ENCODE measurements at regions not wholly inside any gene's neighbourhood (a gene's known extent, or its start where the extent isn't known, plus 50 kb on each side); places are given as distances from the start of the nearest gene placed in this dataset.
"Not testable (repeated sequence)": the region's sequence is repeated elsewhere in the genome, so short reads cannot be mapped to it uniquely, and the experiment has no call there.

DNA sequence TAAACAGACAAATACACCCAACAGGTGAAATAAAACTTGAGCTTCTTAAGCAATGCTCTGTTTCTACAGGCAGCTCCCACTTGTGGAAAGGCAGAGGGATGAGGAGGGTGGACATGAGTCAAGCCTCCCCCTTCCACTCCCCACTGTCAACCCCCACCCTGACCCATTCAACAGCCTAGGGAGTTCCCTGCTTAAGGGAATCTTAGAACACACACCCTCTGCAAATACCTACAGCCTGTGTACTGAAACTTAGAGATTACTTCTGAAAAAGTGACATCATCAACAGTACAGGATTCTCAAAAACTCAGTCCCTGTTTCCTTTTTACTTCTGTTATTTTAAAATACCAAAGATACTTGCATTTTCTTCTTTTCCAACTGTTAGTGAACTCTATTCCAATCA is 345.4 kb downstream of the SOX9 start:
- Histone ChIP-seq H3K4me1 (ENCODE audit: control insufficient read depth, insufficient read depth, low read length) (peaks cover 7% of the 10 kb centered on the region), H3K4me3 (ENCODE audit: low read length) (no peak overlapping the region), H3K27me3 (ENCODE audit: control insufficient read depth, insufficient read depth, low read length) (no peaks in the 10 kb centered on the region), H3K27ac (ENCODE audit: low read length) (no peak overlapping the region), H3K36me3 (ENCODE audit: control insufficient read depth, insufficient read depth, low read length) (no peaks in the 10 kb centered on the region), H3K9me3 (ENCODE audit: control insufficient read depth, insufficient read depth, low read length) (no peaks in the 10 kb centered on the region)
- no peak for DNase-seq (ENCODE audit: low read depth, low spot score)

DNA sequence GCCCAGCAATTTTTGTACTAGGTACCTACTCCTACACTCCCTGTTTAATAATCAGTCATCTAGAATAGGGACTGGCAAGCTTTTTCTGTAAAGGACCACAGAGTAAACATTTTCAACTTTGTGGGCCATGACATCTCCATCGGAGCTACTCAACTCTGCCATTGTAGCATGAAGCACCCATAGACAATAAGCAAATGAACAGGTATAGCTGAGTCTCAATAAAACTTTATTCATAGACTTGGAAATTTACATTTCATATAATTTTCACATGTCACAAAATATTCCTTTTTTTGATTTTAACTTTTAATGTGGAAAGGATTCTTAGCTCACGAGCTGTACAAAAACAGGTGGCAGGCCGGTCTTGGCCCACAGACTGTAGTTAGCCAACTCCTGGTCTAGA is 345.8 kb downstream of the SOX9 start:
- DNase-seq (ENCODE audit: low read depth, low spot score), result no peak

DNA sequence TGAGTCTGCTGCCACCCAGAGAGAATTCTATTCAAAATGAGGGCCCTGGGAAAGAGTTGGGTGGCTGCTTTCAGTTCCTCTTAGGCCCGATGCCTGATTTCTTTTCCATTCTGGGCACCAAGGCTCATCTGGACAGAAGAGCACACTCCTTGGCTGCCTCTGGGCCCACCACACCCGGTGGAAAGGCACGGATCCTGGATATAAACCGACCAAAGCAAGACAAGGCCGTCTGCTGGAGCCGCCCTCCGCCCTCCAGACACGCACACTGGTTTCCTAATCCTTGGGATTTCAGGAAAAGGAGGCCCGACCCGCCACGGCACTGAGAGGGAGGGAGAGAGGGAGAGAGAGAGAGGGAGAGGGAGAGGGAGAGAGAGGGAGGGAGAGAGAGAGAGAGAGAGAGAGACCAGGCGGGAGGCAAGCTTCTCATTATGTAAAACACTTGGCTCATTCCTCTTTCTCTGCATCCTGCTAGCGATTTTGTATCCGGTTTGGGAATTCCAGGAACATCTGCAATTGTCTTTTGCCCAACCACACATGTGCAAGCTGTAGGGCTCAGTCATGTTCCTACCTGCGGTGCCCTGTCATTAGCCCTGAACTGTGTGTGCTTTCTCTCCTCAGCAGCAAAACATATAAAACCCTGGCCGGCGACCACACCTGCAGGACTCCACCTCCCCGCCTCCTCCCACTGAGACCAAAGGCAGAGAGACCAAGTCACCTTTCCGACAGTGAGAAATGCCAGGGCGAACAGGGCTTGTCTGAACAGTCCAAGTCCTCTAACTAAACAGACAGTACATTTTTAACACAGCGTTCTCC is 347.2 kb downstream of the SOX9 start:
- no peak for DNase-seq (ENCODE audit: low read depth, low spot score)
- Histone ChIP-seq H3K27ac (ENCODE audit: low read length) (no peak overlapping the region), H3K36me3 (ENCODE audit: control insufficient read depth, insufficient read depth, low read length) (no peaks in the 10 kb centered on the region), H3K9me3 (ENCODE audit: control insufficient read depth, insufficient read depth, low read length) (no peaks in the 10 kb centered on the region), H3K4me1 (ENCODE audit: control insufficient read depth, insufficient read depth, low read length) (peaks cover 7% of the 10 kb centered on the region), H3K27me3 (ENCODE audit: control insufficient read depth, insufficient read depth, low read length) (no peaks in the 10 kb centered on the region), H3K4me3 (ENCODE audit: low read length) (no peak overlapping the region)
- WGBS (ENCODE audit: insufficient coverage, insufficient read length), result no CpG with 5 or more reads among the region's 21 CpGs

More for the DNA sequence above, 345.8 kb downstream of the SOX9 start:
- no peak overlapping the region for H3K27ac ChIP-seq (ENCODE audit: low read length)
- WGBS (ENCODE audit: insufficient coverage, insufficient read length), result no CpG with 5 or more reads among the region's 3 CpGs
- no peaks in the 10 kb centered on the region for H3K9me3 ChIP-seq (ENCODE audit: control insufficient read depth, insufficient read depth, low read length)
- no peaks in the 10 kb centered on the region for H3K27me3 ChIP-seq (ENCODE audit: control insufficient read depth, insufficient read depth, low read length)
- H3K36me3 ChIP-seq (ENCODE audit: control insufficient read depth, insufficient read depth, low read length), result no peaks in the 10 kb centered on the region
- no peak overlapping the region for H3K4me3 ChIP-seq (ENCODE audit: low read length)
- peaks cover 7% of the 10 kb centered on the region for H3K4me1 ChIP-seq (ENCODE audit: control insufficient read depth, insufficient read depth, low read length)

DNA sequence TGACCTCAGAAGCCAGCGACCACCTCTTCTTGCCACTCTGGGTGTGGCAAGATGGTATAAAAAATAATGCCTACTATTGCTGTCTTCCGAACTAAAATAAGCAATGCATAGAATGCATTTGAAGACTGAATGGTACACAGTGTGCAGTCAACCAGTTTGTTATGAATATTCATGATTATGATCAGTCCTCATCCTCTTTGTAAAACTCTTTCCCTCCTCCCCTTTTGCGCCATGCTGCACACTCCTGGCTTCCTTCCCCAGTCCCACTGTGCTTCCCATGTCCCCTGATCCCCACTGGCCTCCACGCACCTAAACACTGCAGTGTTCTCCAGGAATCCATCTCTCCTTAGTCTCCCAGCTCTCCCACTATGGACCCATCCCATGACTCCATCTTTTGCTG is 348.0 kb downstream of the SOX9 start:
- Histone ChIP-seq H3K4me3 (ENCODE audit: low read length) (no peak overlapping the region), H3K9me3 (ENCODE audit: control insufficient read depth, insufficient read depth, low read length) (no peaks in the 10 kb centered on the region), H3K36me3 (ENCODE audit: control insufficient read depth, insufficient read depth, low read length) (no peaks in the 10 kb centered on the region), H3K27me3 (ENCODE audit: control insufficient read depth, insufficient read depth, low read length) (no peaks in the 10 kb centered on the region), H3K27ac (ENCODE audit: low read length) (no peak overlapping the region), H3K4me1 (ENCODE audit: control insufficient read depth, insufficient read depth, low read length) (peaks cover 7% of the 10 kb centered on the region)
- no CpG with 5 or more reads among the region's 4 CpGs for WGBS (ENCODE audit: insufficient coverage, insufficient read length)
- DNase-seq (ENCODE audit: low read depth, low spot score), result no peak

DNA sequence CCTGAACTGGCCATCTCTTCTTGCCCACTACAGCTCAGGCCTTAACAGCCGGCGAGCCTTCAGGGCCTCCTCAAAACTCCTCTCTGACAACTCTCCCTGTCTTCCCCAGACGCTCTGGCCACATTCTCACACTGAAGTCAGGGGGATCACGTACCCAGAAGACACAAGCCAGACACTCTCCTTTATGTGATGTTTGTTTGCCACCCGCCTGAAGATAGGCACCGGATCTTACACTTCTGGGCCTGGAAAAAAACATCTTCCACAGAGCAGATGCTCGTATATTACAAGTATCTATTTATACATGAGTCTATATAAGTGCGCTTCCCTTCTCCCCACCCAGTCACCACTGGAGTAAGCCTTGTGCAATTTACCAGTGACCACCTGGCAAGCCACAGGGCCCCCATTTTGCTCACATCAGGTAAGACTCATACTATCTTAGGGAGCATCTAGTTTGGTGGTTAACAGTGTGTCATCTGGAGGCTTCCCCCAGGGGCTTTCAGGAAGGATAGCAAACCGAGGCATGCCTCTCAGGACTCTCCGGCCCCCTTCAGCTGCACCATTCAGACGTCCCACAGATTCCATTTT is 349.4 kb downstream of the SOX9 start:
- no peaks in the 10 kb centered on the region for H3K27me3 ChIP-seq (ENCODE audit: control insufficient read depth, insufficient read depth, low read length)
- H3K4me3 ChIP-seq (ENCODE audit: low read length), result no peak overlapping the region
- H3K36me3 ChIP-seq (ENCODE audit: control insufficient read depth, insufficient read depth, low read length), result no peaks in the 10 kb centered on the region
- H3K27ac ChIP-seq (ENCODE audit: low read length), result no peak overlapping the region
- peaks cover 8% of the 10 kb centered on the region for H3K4me1 ChIP-seq (ENCODE audit: control insufficient read depth, insufficient read depth, low read length)
- no peak for DNase-seq (ENCODE audit: low read depth, low spot score)
- no CpG with 5 or more reads among the region's 11 CpGs for WGBS (ENCODE audit: insufficient coverage, insufficient read length)
- no peaks in the 10 kb centered on the region for H3K9me3 ChIP-seq (ENCODE audit: control insufficient read depth, insufficient read depth, low read length)

DNA sequence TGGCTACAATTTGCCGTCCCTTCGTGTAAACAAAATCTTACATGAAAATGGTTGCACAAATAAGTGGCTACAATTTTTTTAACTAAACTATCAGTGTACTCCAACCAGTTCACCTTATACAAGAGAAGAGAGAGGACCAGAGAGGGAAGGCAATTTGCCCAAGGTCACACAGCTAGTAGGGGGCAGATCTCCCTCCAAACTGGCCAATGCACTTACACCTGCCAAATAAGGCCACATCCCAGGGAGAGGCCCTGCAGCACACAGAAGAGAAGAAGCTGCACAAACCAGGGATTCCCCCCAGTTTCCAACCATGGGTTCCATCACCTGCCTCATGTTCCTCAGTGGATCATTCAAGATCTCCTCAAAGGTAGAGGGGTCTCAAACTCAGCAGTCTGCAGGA is 349.9 kb downstream of the SOX9 start:
- Histone ChIP-seq H3K36me3 (ENCODE audit: control insufficient read depth, insufficient read depth, low read length) (no peaks in the 10 kb centered on the region), H3K4me1 (ENCODE audit: control insufficient read depth, insufficient read depth, low read length) (peaks cover 11% of the 10 kb centered on the region), H3K9me3 (ENCODE audit: control insufficient read depth, insufficient read depth, low read length) (no peaks in the 10 kb centered on the region), H3K27ac (ENCODE audit: low read length) (no peak overlapping the region), H3K4me3 (ENCODE audit: low read length) (no peak overlapping the region), H3K27me3 (ENCODE audit: control insufficient read depth, insufficient read depth, low read length) (no peaks in the 10 kb centered on the region)
- DNase-seq (ENCODE audit: low read depth, low spot score), result no peak
- WGBS (ENCODE audit: insufficient coverage, insufficient read length), result no CpG with 5 or more reads among the region's 2 CpGs

DNA sequence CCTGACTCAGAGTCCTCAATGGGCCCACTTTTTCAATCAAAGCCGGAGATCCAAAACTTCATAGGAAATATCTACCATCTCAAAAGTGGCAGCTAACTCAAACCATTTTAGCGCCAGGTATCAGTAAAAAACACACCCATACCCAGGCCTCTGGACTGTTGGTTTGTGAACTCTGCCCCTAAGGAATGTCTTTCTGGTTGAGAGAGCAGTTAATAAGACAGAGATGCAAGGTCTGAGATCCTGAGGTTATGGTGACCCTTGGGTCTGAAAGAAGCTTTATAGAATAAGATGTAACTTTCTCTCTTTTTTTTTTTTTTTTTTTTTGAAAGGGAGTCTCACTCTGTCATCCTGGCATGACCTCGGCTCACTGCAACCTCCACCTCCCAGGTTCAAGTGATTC is 350.5 kb downstream of the SOX9 start:
- no peak overlapping the region for H3K27ac ChIP-seq (ENCODE audit: low read length)
- no peak overlapping the region for H3K4me3 ChIP-seq (ENCODE audit: low read length)
- H3K4me1 ChIP-seq (ENCODE audit: control insufficient read depth, insufficient read depth, low read length), result peaks cover 11% of the 10 kb centered on the region
- no peaks in the 10 kb centered on the region for H3K9me3 ChIP-seq (ENCODE audit: control insufficient read depth, insufficient read depth, low read length)
- WGBS (ENCODE audit: insufficient coverage, insufficient read length), result no CpG with 5 or more reads among the region's 3 CpGs
- H3K27me3 ChIP-seq (ENCODE audit: control insufficient read depth, insufficient read depth, low read length), result no peaks in the 10 kb centered on the region
- H3K36me3 ChIP-seq (ENCODE audit: control insufficient read depth, insufficient read depth, low read length), result no peaks in the 10 kb centered on the region
- DNase-seq (ENCODE audit: low read depth, low spot score), result no peak

DNA sequence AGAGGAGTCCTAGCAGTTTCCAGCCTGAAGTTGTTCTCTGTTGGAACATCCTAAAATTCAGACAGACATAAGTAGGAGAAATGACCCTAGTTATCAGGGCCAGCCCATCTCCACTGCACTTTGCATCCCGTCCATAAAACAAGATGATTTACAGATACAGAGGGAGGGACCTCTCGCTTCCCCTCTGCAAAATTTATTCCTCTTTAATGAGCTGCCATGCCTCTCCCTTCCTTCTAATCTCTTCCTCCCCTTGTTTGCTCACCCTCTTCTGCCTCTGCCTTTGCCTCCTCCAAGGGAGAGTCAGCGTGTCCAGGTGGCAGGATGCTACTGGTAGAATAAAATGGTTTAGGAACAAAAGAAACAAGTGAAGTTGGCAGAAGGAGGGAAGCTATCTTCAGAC is 351.3 kb downstream of the SOX9 start:
- no peak overlapping the region for H3K27ac ChIP-seq (ENCODE audit: low read length)
- H3K36me3 ChIP-seq (ENCODE audit: control insufficient read depth, insufficient read depth, low read length), result no peaks in the 10 kb centered on the region
- H3K27me3 ChIP-seq (ENCODE audit: control insufficient read depth, insufficient read depth, low read length), result no peaks in the 10 kb centered on the region
- H3K4me1 ChIP-seq (ENCODE audit: control insufficient read depth, insufficient read depth, low read length), result peaks cover 13% of the 10 kb centered on the region
- H3K9me3 ChIP-seq (ENCODE audit: control insufficient read depth, insufficient read depth, low read length), result no peaks in the 10 kb centered on the region
- no CpG with 5 or more reads among the region's 3 CpGs for WGBS (ENCODE audit: insufficient coverage, insufficient read length)
- no peak for DNase-seq (ENCODE audit: low read depth, low spot score)
- H3K4me3 ChIP-seq (ENCODE audit: low read length), result no peak overlapping the region

DNA sequence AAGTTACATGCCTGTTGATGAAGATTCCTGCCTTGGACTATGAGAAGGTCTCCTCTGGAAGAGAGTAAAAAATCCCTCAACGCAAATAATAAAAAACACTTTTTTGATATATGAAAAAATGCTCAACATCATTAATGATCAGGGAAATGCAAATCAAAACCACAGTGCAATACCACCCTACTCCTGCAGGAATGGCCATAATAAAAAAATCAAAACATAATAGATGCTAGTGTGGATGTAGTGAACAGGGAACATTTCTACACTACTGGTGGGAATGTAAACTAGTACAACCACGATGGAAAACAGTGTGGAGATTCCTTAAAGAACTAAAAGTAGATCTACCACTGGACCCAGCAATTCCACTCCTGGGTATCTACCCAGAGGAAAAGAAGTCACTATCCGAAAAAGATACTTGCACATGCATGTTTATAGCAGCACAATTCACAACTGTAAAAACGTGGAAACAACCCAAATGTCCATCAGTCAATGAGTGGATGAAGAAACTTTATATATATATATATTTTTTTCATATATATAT is 352.1 kb downstream of the SOX9 start:
- H3K27ac ChIP-seq (ENCODE audit: low read length); H3K4me3 ChIP-seq (ENCODE audit: low read length); H3K27me3 ChIP-seq (ENCODE audit: control insufficient read depth, insufficient read depth, low read length); DNase-seq (ENCODE audit: low read depth, low spot score); H3K9me3 ChIP-seq (ENCODE audit: control insufficient read depth, insufficient read depth, low read length); H3K36me3 ChIP-seq (ENCODE audit: control insufficient read depth, insufficient read depth, low read length): not testable (repeated sequence)
- H3K4me1 ChIP-seq (ENCODE audit: control insufficient read depth, insufficient read depth, low read length), result peaks cover 12% of the 10 kb centered on the region
- WGBS (ENCODE audit: insufficient coverage, insufficient read length), result no CpG with 5 or more reads among the region's 4 CpGs

DNA sequence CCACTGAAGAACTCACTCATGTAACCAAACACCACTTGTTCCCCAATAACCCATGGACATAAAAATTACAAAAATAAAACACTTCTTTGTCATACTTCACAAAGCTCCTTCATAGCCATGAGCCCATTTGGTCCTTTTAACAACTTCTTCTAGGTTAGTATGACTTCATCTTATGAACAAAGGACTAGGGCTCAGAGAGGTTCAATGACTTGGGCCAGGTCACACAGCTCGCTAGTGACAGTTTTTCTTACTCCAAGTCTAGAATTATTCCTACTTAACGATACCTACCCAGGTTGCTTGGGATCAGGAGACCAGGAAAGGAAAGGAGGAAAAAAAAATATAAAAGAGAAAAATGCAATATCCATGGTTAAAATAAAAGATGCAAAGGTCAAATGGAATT is 353.4 kb downstream of the SOX9 start:
- no peaks in the 10 kb centered on the region for H3K36me3 ChIP-seq (ENCODE audit: control insufficient read depth, insufficient read depth, low read length)
- H3K27ac ChIP-seq (ENCODE audit: low read length), result no peak overlapping the region
- no CpG with 5 or more reads among the region's 2 CpGs for WGBS (ENCODE audit: insufficient coverage, insufficient read length)

More for the DNA sequence above, 353.4 kb downstream of the SOX9 start:
- Histone ChIP-seq H3K27me3 (ENCODE audit: control insufficient read depth, insufficient read depth, low read length) (no peaks in the 10 kb centered on the region), H3K4me1 (ENCODE audit: control insufficient read depth, insufficient read depth, low read length) (peaks cover 9% of the 10 kb centered on the region), H3K4me3 (ENCODE audit: low read length) (no peak overlapping the region), H3K9me3 (ENCODE audit: control insufficient read depth, insufficient read depth, low read length) (no peaks in the 10 kb centered on the region)
- no peak for DNase-seq (ENCODE audit: low read depth, low spot score)

Measured in iPS DF 6.9 (cell line).